MCF 10A (cell line): ENCODE measurements at regions not wholly inside any gene's neighbourhood (a gene's known extent, or its start where the extent isn't known, plus 50 kb on each side); places are given as distances from the start of the nearest gene placed in this dataset.

Experiments
- BruUV-seq: library from RNA; stranded (reverse); fragments of 400-500 nt; replicated peaks from 2 replicates; lab custom pipeline; 2021; lab: Mats Ljungman, UMichigan
- CTCF ChIA-PET: fragments of 300-600 bp; sonication (Branson Sonifier 250); formaldehyde crosslinking; extraction: SDS; loops from one replicate; lab custom pipeline; 2021; ENCODE audit warnings: antibody characterized with exemption, inconsistent platforms; lab: Yijun Ruan, JAX
- POLR2A ChIA-PET: fragments of 300-600, 350-650 bp; sonication (Branson Sonifier 250); formaldehyde crosslinking; extraction: SDS; loops from one replicate; lab custom pipeline; 2020; ENCODE audit warnings: antibody characterized with exemption, inconsistent platforms; lab: Yijun Ruan, JAX
- DNase-seq: peaks from one replicate; pipeline ENCODE4 v3.0.0-alpha.2; 2018; ENCODE audit not compliant: unreplicated experiment
- H3K27ac Mint-ChIP-seq: one replicate; pipeline ENCODE4 v1.8.0; 2022; ENCODE audit warnings: mild to moderate bottlenecking, low read depth, mixed read lengths; ENCODE audit not compliant: unreplicated experiment
- H3K27me3 Mint-ChIP-seq: one replicate; pipeline ENCODE4 v1.8.0; 2022; ENCODE audit warnings: mixed read lengths; ENCODE audit not compliant: insufficient read depth, unreplicated experiment
- H3K36me3 Mint-ChIP-seq: one replicate; pipeline ENCODE4 v1.8.0; 2022; ENCODE audit warnings: mild to moderate bottlenecking, moderate library complexity, mixed read lengths; ENCODE audit not compliant: insufficient read depth, unreplicated experiment
- H3K4me1 Mint-ChIP-seq: one replicate; pipeline ENCODE4 v1.8.0; 2022; ENCODE audit warnings: mixed read lengths; ENCODE audit not compliant: insufficient read depth, unreplicated experiment
- H3K4me3 Mint-ChIP-seq: one replicate; pipeline ENCODE4 v1.8.0; 2022; ENCODE audit warnings: mild to moderate bottlenecking, moderate library complexity, mixed read lengths; ENCODE audit not compliant: unreplicated experiment
- H3K9me3 Mint-ChIP-seq: one replicate; pipeline ENCODE4 v1.8.0; 2022; ENCODE audit warnings: mixed read lengths; ENCODE audit not compliant: unreplicated experiment
- intact Hi-C: fragments of 100-400 bp; cut with micrococcal nuclease; formaldehyde crosslinking; loops from 2 replicates; pipeline ENCODE4 v1.14.1; 2022
- TF ChIP-seq, protein P1 (sequence below): fragments of 200-600 bp; IDR thresholded peaks from one replicate; pipeline ENCODE4 v1.8.0; 2022; ENCODE audit warnings: antibody characterized with exemption, mild to moderate bottlenecking; ENCODE audit not compliant: unreplicated experiment

DNA sequence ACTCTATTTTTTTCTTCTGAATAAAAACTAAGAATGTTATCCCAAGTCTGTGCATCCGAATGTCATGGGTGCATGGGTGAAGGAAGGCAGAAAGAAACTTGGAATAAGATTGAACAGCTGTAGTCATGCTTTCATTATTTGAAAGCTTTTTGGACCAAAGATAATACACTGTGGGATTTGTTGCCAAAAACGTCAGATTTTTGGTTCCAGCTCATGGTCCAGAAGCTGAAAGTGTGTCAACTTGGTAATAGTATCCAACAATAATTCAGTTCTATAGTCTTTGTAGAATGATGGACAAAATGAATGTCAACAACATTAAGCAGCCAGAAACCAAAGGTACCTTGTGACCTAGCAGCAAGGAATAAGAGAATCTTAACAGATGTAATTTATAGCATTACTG is 327.9 kb upstream of the ADAMTS9 start:
- ChIA-PET POLR2A (no interaction called here), CTCF (no interaction called here)
- no TSS peak for BruUV-seq
- H3K4me1 Mint-ChIP-seq, result no peaks in the 10 kb centered on the region
- intact Hi-C loops, result no loop called here
- H3K27me3 Mint-ChIP-seq, result no peaks in the 10 kb centered on the region
- no peaks in the 10 kb centered on the region for H3K36me3 Mint-ChIP-seq
- H3K4me3 Mint-ChIP-seq, result no peak overlapping the region
- H3K27ac Mint-ChIP-seq, result no peak overlapping the region
- H3K9me3 Mint-ChIP-seq, result no peaks in the 10 kb centered on the region
- TF ChIP-seq, protein P1, sequence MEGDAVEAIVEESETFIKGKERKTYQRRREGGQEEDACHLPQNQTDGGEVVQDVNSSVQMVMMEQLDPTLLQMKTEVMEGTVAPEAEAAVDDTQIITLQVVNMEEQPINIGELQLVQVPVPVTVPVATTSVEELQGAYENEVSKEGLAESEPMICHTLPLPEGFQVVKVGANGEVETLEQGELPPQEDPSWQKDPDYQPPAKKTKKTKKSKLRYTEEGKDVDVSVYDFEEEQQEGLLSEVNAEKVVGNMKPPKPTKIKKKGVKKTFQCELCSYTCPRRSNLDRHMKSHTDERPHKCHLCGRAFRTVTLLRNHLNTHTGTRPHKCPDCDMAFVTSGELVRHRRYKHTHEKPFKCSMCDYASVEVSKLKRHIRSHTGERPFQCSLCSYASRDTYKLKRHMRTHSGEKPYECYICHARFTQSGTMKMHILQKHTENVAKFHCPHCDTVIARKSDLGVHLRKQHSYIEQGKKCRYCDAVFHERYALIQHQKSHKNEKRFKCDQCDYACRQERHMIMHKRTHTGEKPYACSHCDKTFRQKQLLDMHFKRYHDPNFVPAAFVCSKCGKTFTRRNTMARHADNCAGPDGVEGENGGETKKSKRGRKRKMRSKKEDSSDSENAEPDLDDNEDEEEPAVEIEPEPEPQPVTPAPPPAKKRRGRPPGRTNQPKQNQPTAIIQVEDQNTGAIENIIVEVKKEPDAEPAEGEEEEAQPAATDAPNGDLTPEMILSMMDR, result no peak
- DNase-seq, result no peak

DNA sequence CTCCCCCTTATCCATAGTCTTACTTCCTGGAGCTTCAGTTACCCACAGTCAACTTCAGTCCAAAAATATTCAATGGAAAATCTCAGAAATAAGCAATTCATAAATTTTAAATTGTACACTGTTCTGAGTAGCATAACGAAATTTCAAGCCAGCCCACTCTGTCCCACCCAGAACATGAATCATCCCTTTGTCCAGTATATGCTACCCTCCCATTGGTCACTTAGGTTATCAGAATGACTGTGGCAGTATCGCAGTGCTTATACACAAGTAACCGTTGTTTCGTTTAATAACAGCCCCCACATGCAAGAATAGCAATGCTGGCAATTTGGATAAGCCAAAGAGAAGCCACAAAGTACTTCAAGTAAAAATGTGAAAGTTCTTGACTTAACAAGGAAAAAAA is 325.3 kb upstream of the ADAMTS9 start:
- intact Hi-C loops, result no loop called here
- Mint-ChIP-seq H3K9me3 (no peaks in the 10 kb centered on the region), H3K4me3 (no peak overlapping the region), H3K27ac (no peak overlapping the region), H3K36me3 (no peaks in the 10 kb centered on the region), H3K27me3 (no peaks in the 10 kb centered on the region), H3K4me1 (no peaks in the 10 kb centered on the region)
- POLR2A ChIA-PET, result no interaction called here
- CTCF ChIA-PET, result no interaction called here
- BruUV-seq, result no TSS peak
- DNase-seq, result no peak
- TF ChIP-seq, protein P1, result no peak

DNA sequence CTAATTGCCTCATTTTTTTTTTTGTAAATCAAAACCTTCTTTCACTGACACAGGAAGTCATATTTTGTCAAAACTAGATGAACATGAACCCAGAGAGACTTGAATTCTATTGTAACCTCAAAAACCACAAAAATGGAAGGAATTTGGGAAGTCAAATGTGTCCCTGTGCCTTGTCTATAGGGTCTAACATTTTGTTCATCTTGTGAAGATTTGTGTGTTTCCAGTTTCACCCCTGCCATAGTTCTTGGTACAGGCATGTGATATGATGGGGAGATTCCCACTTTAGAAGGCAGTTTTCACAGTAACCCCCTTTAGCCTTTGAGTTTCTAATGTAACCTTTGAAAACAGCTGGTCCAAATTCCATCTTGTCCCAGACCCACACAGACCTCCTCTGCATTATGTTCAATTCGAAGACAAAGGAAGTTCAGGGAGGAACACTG is 318.5 kb upstream of the ADAMTS9 start:
- intact Hi-C loops, result no loop called here
- TF ChIP-seq, protein P1, result no peak
- peak overlapping the region; percentile 72 for H3K27ac Mint-ChIP-seq
- ChIA-PET CTCF (interaction anchor here (1.2 kb wide), 1 partner anchor 23 kb away, joined by 4 read pairs; no protein-coding TSS in a partner anchor), POLR2A (no interaction called here)
- peak; percentile 4 for DNase-seq
- H3K9me3 Mint-ChIP-seq, result no peaks in the 10 kb centered on the region
- H3K36me3 Mint-ChIP-seq, result no peaks in the 10 kb centered on the region
- no peak overlapping the region for H3K4me3 Mint-ChIP-seq
- peaks cover 23% of the 10 kb centered on the region for H3K4me1 Mint-ChIP-seq
- no TSS peak for BruUV-seq
- H3K27me3 Mint-ChIP-seq, result no peaks in the 10 kb centered on the region

DNA sequence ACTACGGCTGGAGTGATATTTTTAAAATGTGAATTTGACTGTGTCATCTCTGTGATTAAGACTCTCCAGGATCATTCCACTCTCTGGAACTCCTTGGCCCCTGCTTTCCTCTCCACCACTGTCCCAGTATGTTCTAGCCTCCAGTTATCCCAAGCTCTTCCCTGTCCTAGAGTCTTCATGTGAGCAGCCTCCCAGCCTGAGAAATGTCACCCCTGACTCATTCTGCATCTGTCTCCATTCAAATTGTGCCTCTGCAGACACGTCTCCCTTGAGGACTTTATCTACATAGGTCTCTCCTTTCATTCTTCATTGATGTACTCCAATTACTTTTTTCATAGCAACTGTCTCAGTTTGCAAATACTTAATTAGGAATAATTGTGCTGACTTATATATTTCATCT is 317.7 kb upstream of the ADAMTS9 start:
- no TSS peak for BruUV-seq
- ChIA-PET CTCF (no interaction called here), POLR2A (no interaction called here)
- no peak for DNase-seq
- no peaks in the 10 kb centered on the region for H3K27me3 Mint-ChIP-seq
- H3K9me3 Mint-ChIP-seq, result no peaks in the 10 kb centered on the region
- no peak overlapping the region for H3K4me3 Mint-ChIP-seq
- TF ChIP-seq, protein P1, result no peak
- intact Hi-C loops, result no loop called here
- no peaks in the 10 kb centered on the region for H3K36me3 Mint-ChIP-seq
- peaks cover 23% of the 10 kb centered on the region for H3K4me1 Mint-ChIP-seq
- H3K27ac Mint-ChIP-seq, result no peak overlapping the region
